Panc1 (cell line): ENCODE measurements at regions not wholly inside any gene's neighbourhood (a gene's known extent, or its start where the extent isn't known, plus 50 kb on each side); places are given as distances from the start of the nearest gene placed in this dataset.

Source experiments
- POLR2AphosphoS5 ChIP-seq: IDR thresholded peaks from 2 replicates; pipeline ENCODE4 v1.6.1; 2012; ENCODE audit warnings: mild to moderate bottlenecking, low read depth, low read length, moderate library complexity
- TF ChIP-seq, protein P1 (sequence below): fragments of 450-650 bp; IDR thresholded peaks from 2 replicates; pipeline ENCODE4 v1.5.1; 2017; ENCODE audit warnings: mild to moderate bottlenecking

DNA sequence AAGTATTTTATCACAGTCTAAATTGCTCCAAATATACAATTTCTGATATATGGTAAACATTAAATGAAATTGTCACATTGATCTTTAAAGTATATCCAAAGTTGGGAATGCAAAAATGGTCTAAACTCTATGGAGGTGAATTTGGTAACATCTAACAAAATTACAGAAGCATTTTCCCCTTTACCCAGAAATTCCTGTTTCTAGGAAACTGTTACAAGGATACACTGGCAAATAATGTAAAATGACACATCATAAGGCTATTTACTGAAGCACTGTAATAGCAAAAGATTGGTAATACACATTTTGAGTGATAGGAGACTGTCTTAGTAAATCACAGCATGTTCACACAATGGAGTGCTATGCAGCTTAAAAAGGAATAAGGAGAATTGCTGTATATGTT lies 50.0 kb upstream of the SLCO2A1 start:
- TF ChIP-seq, protein P1, sequence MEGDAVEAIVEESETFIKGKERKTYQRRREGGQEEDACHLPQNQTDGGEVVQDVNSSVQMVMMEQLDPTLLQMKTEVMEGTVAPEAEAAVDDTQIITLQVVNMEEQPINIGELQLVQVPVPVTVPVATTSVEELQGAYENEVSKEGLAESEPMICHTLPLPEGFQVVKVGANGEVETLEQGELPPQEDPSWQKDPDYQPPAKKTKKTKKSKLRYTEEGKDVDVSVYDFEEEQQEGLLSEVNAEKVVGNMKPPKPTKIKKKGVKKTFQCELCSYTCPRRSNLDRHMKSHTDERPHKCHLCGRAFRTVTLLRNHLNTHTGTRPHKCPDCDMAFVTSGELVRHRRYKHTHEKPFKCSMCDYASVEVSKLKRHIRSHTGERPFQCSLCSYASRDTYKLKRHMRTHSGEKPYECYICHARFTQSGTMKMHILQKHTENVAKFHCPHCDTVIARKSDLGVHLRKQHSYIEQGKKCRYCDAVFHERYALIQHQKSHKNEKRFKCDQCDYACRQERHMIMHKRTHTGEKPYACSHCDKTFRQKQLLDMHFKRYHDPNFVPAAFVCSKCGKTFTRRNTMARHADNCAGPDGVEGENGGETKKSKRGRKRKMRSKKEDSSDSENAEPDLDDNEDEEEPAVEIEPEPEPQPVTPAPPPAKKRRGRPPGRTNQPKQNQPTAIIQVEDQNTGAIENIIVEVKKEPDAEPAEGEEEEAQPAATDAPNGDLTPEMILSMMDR, result no peak
- no peak for TF ChIP-seq POLR2AphosphoS5
